ENCODE measurements at regions not wholly inside any gene's neighbourhood (a gene's known extent, or its start where the extent isn't known, plus 50 kb on each side); places are given as distances from the start of the nearest gene placed in this dataset.

DNA sequence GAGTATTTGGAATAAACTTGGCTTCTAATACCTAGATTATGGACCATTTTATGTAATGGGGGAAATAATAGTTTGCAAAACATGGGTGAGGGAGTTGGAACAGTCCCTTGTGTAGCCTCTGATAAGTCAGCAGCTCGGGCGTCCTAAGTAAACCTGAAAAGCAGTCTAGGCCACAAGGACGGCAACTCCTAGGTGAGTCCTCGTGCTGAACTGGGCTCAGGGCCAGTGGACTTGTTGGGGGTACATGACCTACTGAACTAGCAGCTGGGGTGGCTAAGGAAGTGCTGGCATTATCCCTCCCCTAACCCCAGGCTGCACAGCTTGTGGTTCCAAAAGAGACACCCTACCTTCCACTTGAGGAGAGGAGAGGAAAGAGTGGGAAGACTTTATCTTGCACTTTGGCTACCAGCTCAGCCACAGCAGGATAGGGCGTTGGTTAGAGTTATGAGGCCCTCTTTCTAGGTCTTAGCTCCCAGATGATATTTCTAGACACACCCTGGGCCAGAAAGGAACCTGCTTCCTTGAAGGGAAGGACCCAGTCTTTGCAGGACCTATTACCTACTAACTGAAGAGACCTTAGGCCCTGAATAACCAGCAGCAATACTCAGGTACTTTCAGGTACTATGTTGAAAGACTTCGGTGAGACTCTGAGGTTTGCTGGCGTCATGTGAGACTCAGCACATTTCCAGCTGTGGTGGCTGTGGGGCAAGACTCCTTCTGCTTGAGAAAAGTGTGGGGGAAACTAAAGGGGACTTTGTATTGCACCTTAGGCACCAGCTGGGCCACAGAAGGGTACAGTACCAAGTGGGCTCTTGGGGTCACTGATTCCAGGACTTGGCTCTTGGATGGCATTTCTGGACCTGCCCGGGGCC lies 71.0 kb downstream of the AQP4 start:
- no peak for DNase-seq

DNA sequence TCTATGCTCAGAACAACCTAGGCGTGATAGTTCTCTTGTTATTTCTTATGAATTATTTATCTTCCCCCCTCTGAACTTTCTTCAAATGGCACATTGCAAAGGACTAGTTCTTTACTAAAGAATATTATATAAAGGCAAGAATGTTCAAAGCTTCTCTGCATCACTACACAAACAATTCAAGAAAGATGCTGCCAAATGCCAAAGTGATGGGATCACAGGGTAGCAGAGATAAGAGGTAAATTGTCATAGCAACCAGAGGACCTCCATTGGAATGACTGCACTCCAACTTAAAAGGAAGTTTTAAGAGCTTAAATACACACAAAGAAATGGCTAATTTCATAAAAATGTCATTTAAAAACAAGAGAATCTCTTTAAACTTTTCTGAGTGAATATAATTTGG lies 72.8 kb downstream of the AQP4 start:
- DNase-seq: no peak

DNA sequence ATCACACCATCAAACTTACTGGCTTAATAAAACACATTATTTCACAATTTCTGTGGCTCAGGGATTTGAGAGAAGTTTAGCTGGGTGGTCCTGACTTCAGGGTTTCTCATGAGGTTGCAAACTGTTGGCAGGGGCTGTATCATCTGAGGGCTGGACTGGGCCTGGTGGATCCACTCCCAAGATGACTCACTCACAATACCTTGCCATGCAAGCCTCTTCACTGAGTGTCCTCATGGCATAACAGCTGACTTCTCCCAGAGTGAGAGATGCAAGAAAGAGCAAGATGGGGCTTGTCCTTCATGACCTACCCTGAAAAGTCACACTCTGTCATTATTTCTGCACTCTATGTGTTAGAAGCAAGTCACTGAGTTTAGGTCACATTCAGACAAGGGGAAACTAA lies 73.8 kb downstream of the AQP4 start:
- DNase-seq: no peak

DNA sequence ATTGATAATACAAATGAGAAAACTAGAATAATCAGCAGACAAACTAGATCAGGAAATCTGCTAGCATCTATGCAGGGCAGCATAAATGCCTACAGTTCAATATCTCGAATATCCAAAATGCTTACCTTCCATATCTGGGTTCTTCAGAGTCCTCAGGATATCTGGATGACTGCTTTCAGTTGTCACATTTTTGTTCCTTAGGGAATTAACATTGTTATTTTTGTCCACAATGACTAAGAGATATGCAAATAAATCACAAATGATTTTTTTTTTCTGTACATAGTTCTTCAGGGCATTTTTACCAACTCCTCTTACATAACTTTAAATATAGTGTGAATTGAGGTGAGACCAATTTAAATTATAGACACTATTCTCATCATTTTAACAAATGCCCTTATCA lies 80.9 kb downstream of the AQP4 start:
- no peak for DNase-seq

DNA sequence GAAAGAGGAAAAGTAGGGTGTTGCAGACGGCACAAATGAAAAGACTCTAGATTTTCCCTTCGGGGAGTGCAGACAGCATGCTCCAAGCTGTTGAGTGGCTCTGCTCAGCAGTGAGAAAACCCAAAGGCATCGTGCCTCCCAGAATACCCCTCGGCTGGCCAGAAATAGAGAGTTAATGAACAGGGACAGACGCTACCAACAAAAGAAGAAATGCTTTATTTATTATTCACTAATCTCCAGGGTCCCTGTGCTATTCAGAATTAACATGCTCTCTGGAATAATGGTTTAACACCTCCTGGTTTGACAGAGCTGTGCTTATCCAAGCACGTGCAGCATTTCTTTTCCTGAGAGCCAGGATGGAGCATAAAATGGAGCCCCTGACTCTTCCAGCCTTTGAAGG lies 82.3 kb downstream of the AQP4 start:
- no peak for DNase-seq

DNA sequence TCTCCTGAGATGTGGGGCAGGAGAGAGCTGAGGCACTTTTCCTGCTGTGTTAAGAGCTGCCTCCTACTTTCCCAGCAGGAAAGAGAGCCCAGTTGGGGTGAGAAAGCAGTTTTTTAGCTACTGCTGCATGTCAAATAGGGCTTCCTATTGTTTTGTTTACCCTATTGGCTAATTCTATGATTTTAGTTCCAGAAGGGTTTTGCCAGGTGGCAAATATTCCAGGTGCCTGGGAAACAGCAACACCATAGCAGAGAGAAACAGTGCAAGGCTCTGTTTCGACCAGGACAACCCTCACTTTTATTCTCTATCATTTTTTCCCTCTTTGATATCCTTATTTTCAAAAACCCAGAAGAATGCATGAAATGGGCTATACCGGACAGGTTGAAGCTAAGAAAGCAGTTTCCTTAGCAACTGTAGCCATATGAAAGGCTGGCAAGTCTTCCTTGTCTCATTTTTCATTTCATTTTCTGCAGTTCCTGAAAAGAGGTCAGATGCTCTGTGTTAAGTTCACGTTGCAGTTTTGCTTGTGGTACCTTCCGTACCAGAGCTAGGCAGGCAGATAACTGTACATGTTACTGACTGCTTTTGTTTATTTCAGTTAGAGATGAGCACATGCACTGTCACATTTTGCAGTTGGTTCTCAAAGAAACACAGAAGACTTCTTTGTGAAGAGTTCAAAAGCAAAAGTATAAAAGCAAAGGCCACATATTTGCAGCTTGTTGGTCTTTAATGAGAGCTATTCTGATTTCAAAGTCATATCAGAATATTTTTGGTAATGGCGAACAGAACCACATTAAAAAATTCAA lies 84.8 kb downstream of the AQP4 start:
- DNase-seq: no peak

DNA sequence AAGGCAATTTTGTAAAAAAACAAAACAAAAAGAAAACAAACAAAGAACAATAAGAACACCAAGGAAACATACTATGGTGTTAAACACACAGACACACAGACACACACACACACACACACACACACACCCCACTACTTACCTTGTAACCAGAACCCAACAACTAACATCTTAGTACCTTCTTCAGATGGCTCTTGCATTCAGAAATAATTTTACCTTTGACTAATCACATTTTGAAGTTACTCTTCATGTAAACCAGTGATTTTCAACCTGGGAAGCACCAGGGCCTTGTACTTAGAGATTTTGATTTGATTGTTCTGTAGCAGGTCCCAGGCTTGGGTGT lies 87.5 kb downstream of the AQP4 start:
- DNase-seq: no peak

DNA sequence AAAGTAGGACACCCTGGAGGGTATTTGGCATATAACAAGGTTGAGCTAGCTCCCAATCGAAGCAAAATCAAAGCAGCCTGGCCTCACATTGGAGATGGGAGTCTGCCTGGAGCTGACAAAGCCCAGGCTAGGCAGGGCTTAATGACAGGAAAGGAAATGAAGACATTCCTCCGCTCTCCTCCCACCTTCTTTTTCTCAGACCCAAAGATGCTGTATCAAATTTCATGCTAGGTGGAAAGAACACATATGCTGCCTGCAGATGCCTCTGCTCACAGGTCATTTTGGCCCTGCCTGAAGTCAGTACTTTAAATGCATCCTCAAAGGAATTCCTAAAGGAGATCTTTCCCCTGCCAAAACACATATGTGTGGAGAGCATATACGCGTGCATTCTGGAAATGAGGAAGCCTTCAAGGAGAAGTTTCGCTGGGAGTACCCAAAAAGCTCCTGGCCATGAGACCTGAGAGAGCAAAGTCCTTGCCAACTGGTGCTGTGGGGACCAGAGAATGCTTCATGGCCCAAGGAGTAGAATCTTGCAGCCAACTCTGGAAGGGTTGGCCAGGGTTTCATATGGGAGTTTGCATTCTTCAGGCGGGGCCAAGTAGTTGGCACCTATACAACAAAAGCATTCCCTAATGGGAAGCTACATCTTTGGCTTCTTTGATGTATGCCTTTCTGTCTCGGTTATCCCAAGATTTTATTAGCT lies 88.0 kb downstream of the AQP4 start:
- no peak for DNase-seq

DNA sequence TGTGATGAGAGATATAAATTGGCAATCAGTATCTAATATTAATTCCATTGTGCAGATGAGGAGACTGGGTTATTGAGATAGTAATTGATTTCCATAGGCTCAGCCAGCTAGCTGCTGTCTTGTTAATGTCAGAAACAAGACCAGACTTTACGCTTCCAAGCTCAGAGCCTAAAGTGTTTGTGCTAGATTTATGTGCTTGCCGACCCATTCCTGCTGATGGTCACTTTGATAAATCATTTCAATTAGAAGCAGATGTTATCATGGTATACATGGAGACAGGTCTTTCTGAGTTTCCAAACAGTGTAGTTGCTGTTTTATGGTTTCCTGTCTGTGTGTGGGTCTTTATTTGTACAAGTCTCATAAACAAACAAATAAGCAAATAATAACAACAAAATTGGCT lies 92.8 kb downstream of the AQP4 start:
- DNase-seq: no peak

DNA sequence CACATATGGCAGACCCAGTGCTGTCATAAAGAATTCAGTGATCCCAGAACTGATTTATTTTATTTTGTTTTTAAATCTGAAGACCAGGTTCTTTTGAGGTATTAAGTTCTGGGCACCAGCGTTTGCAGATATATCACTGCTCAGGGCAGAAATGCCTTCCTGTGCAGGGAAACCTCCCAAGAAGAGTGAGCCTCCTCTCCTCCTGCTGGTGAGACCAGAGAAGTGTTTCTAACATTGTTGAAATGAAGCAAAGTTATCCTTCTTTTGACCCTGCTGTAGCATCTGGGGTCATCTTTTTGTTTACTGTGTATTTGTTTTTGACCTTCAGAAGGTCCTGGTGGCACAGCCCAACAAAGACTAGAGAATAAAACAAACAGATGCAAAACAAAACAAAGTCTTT lies 94.0 kb downstream of the AQP4 start:
- DNase-seq: no peak

DNA sequence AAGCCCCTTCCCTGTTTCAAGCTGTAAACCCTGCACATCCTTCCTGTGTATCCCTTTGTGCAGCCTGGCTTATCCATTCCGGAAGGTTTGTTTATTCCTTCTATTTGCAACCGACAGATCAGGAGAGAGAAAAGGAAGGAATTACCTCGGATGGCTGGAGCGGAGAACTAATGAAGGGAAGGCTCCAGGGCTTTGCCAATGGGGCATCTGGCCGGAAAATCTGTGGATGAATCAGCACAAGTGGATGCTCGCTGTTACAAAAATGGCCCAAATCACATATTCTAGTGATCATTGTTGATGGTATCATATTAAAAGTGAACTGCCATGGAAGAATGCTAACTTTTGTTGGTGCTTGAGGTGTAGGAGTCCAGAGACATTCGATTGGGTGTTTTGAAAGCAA lies 97.1 kb downstream of the AQP4 start:
- DNase-seq: no peak

DNA sequence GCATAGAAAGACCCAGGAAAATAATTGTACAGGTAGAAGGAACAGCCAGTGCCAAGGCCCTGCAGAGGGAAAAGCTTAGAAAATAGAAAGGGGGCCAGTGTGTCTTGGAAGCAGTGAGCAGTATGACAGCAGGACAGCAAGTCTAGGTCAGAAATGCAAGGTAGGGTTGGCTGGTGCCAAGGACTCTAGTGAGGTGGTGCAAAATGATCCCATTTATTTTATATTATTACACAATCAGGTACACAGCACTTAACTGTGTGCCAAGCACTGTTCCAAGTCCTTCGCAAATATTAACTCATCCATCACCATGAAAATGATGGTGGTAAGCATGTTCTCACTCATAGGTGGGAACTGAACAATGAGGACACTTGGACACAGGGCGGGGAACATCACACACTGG lies 100.0 kb downstream of the AQP4 start:
- no peak for DNase-seq

DNA sequence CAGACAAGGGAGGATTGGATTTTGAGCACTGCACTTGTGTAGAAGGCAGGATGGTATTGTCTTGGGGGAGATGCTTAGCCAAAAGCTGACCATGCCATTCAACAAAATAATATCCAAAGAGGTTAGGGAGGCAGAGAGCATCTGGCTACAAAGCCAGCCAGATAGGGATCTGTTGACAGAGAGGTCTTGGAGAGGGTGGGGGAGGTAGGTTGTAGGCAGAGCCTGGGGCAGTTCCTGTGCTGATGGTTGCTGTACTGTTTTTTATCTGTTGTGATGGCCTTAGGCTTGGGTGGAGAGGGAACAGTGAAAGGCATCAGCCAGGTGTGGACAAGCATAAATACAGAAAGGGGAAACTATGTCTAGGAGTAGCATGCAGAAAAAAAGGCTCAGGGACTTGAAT lies 100.9 kb downstream of the AQP4 start:
- no peak for DNase-seq

DNA sequence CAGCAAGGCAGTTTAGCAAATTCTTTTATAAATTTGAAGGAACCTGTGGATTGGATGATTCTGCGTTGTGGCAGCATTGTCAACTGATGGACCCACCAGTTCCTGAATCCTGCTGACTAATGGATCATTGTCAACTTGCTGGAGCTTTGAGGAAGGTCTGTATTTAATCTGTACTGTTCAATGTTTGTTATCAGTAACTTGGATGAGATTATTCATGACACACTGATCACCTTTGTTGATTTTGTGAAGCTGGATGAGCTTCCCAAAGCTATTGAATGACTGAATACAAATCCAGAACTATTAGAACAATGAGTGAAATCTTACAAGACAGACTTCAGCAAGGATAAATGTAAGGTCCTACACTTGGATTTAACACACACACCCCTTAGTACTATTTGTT lies 101.3 kb downstream of the AQP4 start:
- DNase-seq: no peak

DNA sequence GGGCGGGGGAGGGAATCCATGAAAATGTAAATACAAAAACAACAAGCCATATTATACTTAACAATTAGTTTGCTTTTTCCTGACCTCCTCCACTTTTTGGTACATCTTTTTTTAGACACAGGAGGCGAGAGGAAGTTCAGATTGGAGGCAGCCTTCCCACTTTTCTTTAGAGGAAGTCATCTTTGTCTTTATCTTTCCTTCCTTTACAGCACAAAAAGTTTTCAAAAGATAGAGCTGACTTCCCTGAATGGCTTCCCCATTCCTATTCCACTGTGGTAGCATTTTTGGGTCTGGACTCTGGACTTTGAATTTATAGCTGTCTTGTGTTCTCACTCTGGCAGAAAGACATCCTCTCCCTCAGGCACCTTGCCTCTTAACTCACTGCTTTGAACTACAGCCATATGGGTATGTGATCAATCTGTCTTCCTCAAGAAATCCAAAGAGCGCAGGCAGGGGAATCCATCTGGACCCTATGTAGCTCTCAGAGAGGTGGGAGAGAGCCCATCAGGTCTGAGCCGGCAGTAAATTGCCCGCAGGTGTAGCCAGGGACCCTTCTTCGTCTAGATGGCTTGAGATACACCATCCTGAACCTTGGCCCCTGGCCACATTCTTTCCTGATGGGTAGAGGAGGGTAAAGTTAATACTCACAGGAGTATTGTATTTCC lies 101.9 kb downstream of the AQP4 start:
- DNase-seq: no peak

DNA sequence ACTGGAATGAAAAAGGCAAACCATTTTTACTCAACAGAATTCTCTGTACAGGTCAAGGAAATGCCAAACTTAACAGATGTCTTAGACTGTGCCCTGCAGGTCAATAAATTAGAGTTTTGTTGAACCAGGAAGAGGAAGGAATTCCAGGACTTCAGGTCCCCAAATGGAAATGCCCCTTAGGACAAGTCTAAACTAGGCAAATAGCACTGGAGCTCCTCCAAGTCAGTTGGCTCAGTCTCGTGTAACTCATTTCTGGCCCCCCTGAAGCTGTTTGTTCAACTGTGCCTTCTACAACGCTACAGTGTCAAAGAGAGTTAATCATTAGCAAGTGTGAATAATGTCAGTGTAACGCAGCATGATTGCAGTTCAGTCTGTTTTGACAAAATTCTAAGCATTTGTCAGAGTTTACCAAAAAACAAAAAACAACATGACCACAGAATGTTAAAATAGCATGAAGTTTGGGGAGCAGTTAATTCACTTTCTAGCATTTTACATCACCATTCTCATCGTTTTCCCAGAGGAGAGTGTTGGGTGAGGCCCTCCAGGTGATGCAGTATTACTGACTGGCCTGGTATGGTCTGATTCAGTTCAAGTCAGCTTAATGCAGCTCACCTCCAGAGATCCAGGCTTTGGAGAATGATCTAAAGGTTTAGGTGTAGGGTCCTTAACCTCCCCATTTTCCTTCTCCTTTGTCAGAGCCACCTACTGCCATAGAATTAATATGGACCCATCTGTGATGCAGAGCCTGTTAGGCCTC lies 108.1 kb downstream of the AQP4 start:
- DNase-seq: no peak

DNA sequence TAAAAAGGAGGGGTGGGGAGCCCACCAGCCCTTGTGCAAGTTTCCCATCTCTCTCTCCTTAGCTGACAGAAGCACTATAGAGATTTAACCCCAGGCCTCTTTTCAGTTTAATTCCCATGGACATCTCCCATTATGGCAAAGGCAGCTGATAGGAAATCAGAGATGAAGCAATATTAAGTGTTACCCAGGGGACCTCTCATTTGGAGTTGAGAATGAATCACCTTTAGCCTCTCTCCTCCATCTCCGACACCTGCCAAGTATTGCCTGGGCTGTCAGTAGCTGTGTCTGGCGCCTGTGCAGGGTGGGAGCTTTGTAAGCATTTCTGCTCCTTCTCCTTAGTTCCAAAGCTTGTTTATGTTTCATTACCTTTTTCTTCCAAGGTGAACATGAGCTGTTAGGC lies 109.0 kb downstream of the AQP4 start:
- DNase-seq: no peak

DNA sequence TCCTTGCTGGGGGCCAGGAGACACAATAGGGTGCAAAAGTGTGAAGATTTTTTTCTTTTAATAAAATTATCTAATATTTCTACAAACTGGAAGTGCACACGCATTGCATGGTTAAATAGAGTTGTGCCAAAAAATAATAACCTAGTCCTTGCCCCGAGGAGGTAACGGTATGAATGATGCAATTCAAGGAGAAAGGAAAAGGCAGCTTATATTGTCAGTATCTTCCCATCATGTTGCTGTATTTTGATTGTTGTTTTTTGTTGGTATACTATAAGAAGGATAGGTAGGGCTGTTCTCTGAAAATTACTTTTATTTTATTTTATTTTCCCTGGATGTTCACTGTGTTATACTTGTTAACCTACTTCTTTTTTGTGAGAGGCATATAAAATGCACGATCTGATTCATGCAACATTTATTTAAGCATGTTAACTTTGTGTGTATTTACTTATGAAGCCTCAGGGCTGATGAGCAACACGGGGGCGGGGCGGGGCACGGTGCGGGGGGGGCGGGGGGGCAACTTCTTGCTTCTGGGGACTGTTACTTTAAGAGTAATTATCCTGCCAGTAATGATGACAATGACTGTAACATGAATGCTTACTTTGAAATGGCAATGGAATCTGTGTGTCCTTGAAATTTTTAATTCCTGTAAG lies 118.6 kb downstream of the AQP4 start:
- DNase-seq: no peak

DNA sequence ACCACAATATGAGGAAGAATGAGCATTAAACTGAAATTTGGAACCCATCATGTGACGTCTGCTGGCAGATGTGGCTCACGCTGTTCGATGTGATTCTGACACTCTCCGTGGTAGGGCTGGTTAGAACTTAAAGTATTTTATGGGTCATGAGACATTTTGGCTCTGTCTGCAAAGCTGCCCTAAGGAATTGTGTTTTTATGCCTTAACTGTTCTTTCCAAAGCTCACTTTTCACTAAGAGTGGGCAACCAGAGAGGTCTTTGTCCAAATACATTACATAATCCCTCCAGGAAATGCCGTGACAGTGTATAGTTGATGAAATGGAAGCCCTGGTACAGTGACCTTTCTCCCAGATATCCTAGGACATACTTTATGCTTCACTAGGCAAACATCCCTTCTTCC lies 119.1 kb downstream of the AQP4 start:
- no peak for DNase-seq

DNA sequence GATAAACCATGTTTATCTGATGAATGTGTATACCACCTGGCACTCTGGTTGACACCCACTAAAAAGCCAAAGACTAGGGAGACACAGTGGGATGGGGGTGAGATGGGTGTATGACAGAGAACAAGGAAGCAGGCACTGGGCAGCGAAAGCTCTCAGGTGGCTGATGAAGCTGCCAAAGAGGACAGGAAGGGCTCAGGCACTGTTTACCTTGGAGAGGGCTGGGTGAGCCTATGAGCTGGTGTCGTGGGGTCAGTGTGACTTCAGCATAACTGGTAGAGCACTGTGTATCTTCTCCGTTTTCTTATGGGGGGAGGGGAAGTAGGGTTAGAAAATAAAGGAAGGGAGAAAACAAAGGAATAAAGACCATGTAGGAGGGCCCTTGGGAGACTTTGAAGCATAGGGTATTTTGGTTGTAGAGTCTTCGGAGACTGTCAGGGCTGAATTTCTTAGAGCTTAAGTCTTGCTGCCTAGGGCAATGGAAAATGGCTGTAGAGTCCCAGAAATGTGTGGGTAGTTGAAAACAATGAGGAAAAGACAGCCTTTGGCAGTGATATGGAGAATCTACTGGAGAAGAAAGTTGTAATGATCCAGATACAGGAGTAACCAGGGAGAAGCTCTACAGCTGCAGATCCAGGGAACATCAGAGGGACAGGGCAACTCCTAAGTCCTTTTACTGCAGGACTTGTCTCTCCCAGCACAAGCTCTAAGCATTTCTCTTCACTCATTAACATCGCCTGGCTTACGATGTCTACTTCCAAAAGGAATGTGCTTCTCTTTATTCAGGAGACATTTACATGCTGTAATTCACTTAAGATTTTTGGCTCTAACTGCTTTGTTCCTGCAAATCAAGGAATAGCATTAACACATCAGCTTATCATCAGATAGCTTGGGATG lies 120.0 kb downstream of the AQP4 start:
- DNase-seq: no peak

DNA sequence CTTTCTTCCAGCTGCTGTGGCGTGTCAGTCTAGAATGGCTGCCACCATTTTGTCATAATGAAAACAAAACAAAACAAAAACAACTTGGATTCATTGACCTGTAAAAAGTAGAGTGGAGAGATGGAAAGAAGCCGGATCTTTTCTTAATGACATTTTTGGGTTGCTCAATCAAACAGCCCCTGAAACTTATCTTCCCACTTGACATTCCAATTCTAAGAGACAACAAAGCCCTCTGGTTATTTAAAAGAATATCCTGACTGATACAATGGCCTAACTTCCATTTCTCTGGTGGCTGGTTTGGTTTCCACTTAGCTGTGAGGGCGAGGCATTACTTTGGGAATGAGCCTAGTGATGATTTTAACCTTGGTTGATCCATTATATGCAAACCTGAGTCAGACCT lies 123.7 kb downstream of the AQP4 start:
- no peak for DNase-seq
